ENCODE measurements at regions not wholly inside any gene's neighbourhood (a gene's known extent, or its start where the extent isn't known, plus 50 kb on each side); places are given as distances from the start of the nearest gene placed in this dataset.

GRCh38 chr1:238384381-238384780 is 493.7 kb upstream of the ZP4 start:
- TF ChIP-seq POLR2A (IDR thresholded peaks at IDR 0.05) (no peak), CTCF (IDR thresholded peaks at IDR 0.05) (no peak), POLR2AphosphoS5 (IDR thresholded peaks at IDR 0.05) (no peak)

All from sigmoid colon (tissue), 4 donors.